ENCODE measurements at regions not wholly inside any gene's neighbourhood (a gene's known extent, or its start where the extent isn't known, plus 50 kb on each side); places are given as distances from the start of the nearest gene placed in this dataset.

- Histone ChIP-seq H3K4me3 (no peak overlapping the region), H3K9me3 (no peaks in the 10 kb centered on the region), H3K4me1 (no peaks in the 10 kb centered on the region), H3K27me3 (peaks cover 0 to 12% of the 10 kb centered on the region in 2 donors), H3K36me3 (no peaks in the 10 kb centered on the region), H3K27ac (no peak overlapping the region)
- DNase-seq (no peak), ATAC-seq (no peak)
- no peak for TF ChIP-seq CTCF (IDR thresholded peaks at IDR 0.05)
- intact Hi-C loops (cut with DNase I) = no loop called here
Measured at GRCh38 chr16:77643176-77643575, 79.1 kb upstream of the NUDT7 start.

- no peak for TF ChIP-seq CTCF (IDR thresholded peaks at IDR 0.05)
- Histone ChIP-seq H3K36me3 (no peaks in the 10 kb centered on the region), H3K27me3 (peaks cover 0 to under 1% of the 10 kb centered on the region in 2 donors), H3K4me3 (no peak overlapping the region), H3K9me3 (no peaks in the 10 kb centered on the region), H3K4me1 (no peaks in the 10 kb centered on the region), H3K27ac (no peak overlapping the region)
- ATAC-seq (no peak), DNase-seq (no peak)
- intact Hi-C loops (cut with DNase I) = no loop called here
Measured at GRCh38 chr16:77645764-77646163, 76.5 kb upstream of the NUDT7 start.

- H3K36me3 ChIP-seq = no peaks in the 10 kb centered on the region
- no peak overlapping the region for H3K27ac ChIP-seq
- no peaks in the 10 kb centered on the region for H3K9me3 ChIP-seq
- DNase-seq = no peak
- intact Hi-C loops (cut with DNase I) = no loop called here
- no peaks in the 10 kb centered on the region for H3K4me1 ChIP-seq
- TF ChIP-seq CTCF (IDR thresholded peaks at IDR 0.05) = no peak
- H3K27me3 ChIP-seq = no peaks in the 10 kb centered on the region
- ATAC-seq = no peak
- H3K4me3 ChIP-seq = no peak overlapping the region
Measured at GRCh38 chr16:77647726-77648125, 74.6 kb upstream of the NUDT7 start.

- Histone ChIP-seq H3K36me3 (no peaks in the 10 kb centered on the region), H3K4me3 (no peak overlapping the region), H3K27ac (no peak overlapping the region), H3K4me1 (no peaks in the 10 kb centered on the region), H3K27me3 (no peaks in the 10 kb centered on the region), H3K9me3 (no peaks in the 10 kb centered on the region)
- ATAC-seq (no peak), DNase-seq (no peak)
- TF ChIP-seq CTCF (IDR thresholded peaks at IDR 0.05) = no peak
- intact Hi-C loops (cut with DNase I) = no loop called here
Measured at GRCh38 chr16:77650761-77651160, 71.6 kb upstream of the NUDT7 start.

GRCh38 chr16:77652399-77652798, 69.9 kb upstream of the NUDT7 start:
- TF ChIP-seq CTCF (IDR thresholded peaks at IDR 0.05) = no peak
- Histone ChIP-seq H3K36me3 (no peaks in the 10 kb centered on the region), H3K9me3 (no peaks in the 10 kb centered on the region), H3K4me3 (no peak overlapping the region), H3K27me3 (no peaks in the 10 kb centered on the region), H3K27ac (no peak overlapping the region), H3K4me1 (no peaks in the 10 kb centered on the region)
- ATAC-seq = no peak
- intact Hi-C loops (cut with DNase I) = no loop called here
- DNase-seq = no peak
